Endometrium (tissue), 2 donors: ENCODE measurements at regions not wholly inside any gene's neighbourhood (a gene's known extent, or its start where the extent isn't known, plus 50 kb on each side); places are given as distances from the start of the nearest gene placed in this dataset.

Experiments used
- FAIRE-seq: peaks from 2 replicates; lab custom pipeline; 2012; peaks lifted over from hg19 to GRCh38; lab: Jason Lieb, UNC
- donor health status: control.
- donor health status: control.

GRCh38 chr6:104046426-104046825 is 813.3 kb downstream of the HACE1 start:
- FAIRE-seq: no peak

DNA sequence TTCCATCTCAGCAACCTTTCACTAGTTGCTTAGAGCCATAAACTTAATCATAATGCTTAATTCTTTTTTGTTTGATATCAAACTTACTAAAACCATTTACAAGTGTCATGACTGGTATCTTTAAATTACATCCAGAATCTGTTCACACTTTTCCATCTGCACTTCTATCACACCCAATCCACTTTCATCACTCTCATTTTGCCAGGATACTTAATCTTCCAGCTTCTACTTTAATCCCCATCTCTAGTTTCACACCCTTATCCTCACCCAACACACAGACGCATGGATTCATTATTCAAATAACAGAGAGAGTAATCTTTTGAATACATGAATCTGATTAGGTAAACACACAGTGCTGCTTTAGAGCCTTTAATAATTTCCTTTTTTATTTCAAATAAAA is 828.4 kb downstream of the HACE1 start:
- no peak for FAIRE-seq

DNA sequence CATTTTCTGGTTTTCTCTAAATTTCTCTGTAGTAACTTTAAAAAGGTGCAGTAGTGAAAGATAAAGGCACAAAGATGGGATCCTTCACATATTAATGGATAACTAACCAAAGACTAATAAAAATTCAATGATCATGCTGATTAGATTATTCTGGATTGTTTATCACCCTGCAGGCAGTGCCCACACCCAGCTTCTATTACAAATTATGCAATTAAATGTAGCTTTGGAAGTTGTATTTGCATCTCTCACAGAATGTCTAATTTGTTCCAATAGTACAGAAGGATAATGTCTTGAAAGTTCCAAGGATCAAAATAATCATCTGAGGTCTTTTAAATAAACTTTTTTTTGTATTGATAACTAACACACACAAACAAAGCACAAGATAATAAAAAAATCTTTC is 837.6 kb downstream of the HACE1 start:
- no peak for FAIRE-seq

- FAIRE-seq: no peak
These were observed 840.5 kb downstream of the HACE1 start for GRCh38 chr6:104019075-104019753.

GRCh38 chr6:104017410-104018381 is 842.0 kb downstream of the HACE1 start:
- no peak for FAIRE-seq

- FAIRE-seq: no peak
These were observed 845.4 kb downstream of the HACE1 start for GRCh38 chr6:104014163-104014959.

GRCh38 chr6:104013312-104013971 is 846.3 kb downstream of the HACE1 start:
- FAIRE-seq: no peak

DNA sequence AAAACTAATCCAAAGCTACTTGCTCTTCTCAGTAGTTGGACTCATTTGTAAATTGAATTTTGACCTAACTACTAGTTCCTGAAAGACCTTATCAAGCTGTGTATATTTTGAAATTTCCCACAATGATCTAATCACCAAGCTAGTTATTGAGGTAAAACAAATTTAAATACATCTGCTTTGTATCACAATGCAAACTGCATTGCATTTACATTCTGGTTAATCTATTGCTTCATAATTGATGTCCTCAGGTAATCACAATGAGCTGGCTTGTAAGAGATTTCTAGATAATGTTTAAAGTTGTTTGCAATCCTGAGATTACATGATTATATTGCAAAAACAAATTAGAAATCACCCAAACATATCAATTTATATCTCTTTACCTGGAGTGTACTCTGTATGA is 848.8 kb downstream of the HACE1 start:
- no peak for FAIRE-seq

GRCh38 chr6:104003803-104004516 is 855.8 kb downstream of the HACE1 start:
- no peak for FAIRE-seq

DNA sequence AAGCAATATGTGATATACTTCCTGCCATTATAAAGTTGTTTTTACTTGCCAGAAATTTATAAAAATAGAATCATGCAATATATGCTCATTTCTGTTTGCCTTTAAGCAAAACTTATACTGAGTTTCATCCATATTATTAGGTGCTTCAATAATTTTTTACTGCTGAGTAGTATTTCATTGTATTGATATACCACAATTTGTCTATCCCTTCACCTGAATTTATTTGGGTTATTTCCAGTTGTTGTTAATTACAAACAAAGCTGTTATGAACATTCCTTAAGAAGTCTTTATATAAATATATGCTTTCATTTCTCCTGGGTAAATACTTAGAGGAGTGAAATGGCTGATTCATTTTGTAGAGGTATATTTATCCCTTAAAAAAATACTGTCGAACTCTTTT is 864.1 kb downstream of the HACE1 start:
- FAIRE-seq: no peak

GRCh38 chr6:103983860-103984259 is 875.9 kb downstream of the HACE1 start:
- FAIRE-seq: no peak

- FAIRE-seq: no peak
These were observed 876.7 kb downstream of the HACE1 start for GRCh38 chr6:103983011-103983410.

DNA sequence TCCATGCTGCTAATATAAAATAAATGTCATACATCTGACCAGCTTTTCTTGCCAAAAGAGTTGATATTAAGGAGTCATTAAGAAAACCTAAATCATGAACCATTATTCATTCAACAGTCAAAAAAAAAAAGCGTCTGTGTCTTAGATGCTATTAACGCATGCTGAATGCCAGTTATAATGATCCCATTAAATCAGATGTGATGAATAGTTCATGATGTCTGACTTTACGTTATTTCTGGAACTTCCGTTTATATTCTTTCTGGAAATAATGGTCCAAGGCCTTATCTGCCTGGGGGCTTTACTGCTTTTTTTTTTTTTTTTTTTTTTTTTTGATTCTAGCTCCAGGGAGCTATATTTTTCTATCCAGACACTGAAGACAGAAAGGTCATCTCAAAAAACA is 877.1 kb downstream of the HACE1 start:
- no peak for FAIRE-seq

DNA sequence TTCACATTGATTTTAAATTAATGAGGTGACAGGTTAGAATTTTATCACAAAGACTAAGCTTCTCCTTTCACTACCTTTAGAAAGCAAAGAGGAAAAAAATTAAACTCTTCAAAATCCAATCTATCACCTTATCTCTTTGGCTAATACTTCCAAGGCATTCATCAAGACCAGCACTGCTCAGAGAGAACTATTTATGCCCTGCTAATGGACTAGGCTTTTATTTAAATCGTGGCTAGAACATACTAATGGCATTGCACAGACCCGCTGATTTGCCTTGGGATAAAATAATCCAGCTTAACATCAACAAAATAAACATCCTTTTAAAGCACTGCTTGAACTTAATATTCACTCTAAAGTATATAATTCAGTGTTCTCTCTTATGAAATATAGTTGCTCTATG is 880.4 kb downstream of the HACE1 start:
- FAIRE-seq: no peak

GRCh38 chr6:103937389-103937788 is 922.3 kb downstream of the HACE1 start:
- no peak for FAIRE-seq

DNA sequence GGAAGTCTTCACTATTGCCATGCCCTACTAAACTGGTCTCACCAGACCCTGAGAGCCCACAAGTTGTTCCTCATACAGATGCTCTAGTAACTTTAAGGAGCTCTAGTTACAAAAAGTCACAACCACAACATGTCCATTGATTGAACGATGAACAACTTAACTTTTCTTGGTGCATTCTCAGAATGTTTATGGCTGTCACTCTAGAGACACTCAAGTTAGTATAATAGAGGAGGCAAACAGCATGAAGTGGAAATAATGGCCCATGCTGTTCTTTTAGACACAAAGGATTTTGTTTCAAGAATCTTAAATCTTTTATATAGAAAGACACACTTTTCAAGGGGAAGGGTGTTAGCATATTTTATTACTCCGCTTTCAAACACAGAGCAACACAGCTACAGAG is 934.4 kb downstream of the HACE1 start:
- FAIRE-seq: no peak

- FAIRE-seq: no peak
These were observed 949.7 kb downstream of the HACE1 start for GRCh38 chr6:103910018-103910417.

GRCh38 chr6:103908898-103909297 is 950.8 kb downstream of the HACE1 start:
- no peak for FAIRE-seq

- no peak for FAIRE-seq
These were observed 964.6 kb downstream of the HACE1 start for GRCh38 chr6:103895136-103895535.

DNA sequence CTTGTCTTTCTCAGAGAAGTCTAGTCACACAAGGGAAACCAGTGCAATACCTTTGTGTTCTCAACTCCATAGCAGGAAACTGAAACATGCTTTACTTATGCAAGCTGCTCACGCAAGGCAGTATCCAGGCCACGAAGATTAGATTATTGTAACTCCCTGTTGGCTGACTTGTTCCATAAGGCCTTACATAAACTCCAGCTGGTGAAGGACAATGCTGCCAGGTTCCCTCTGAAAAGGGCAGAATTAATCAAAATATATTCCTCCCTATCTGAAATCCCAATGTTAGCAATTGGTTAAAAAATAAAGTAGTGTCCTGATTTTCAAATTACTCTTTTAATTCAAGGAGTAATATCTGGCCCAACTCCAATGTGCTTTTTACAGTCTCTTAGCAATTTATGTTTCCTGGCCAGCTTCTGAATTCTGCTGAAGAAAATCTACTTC is 966.6 kb downstream of the HACE1 start:
- no peak for FAIRE-seq

GRCh38 chr6:103886951-103887350 is 972.8 kb downstream of the HACE1 start:
- no peak for FAIRE-seq
